Fibroblast of lung (primary cell): ENCODE measurements at regions not wholly inside any gene's neighbourhood (a gene's known extent, or its start where the extent isn't known, plus 50 kb on each side); places are given as distances from the start of the nearest gene placed in this dataset.

Experiments used
- EZH2 ChIP-seq: IDR thresholded peaks from 2 replicates; pipeline ENCODE4 v1.5.1; 2012; ENCODE audit warnings: low read length, control low read depth, mild to moderate bottlenecking; ENCODE audit errors: missing control alignments
- TF ChIP-seq, protein P1 (sequence below), 2 donors: IDR thresholded peaks in 1 of 2; conservative IDR thresholded peaks in 1 of 2; 1 replicate in 1 of 2; 2 replicates in 1 of 2; pipeline ENCODE4 v1.5.1; 2011 to 2012; ENCODE audit warnings: low read length in 2 of 2, control low read depth in 1 of 2, inconsistent platforms in 1 of 2, low read depth in 1 of 2, mild to moderate bottlenecking in 1 of 2

DNA sequence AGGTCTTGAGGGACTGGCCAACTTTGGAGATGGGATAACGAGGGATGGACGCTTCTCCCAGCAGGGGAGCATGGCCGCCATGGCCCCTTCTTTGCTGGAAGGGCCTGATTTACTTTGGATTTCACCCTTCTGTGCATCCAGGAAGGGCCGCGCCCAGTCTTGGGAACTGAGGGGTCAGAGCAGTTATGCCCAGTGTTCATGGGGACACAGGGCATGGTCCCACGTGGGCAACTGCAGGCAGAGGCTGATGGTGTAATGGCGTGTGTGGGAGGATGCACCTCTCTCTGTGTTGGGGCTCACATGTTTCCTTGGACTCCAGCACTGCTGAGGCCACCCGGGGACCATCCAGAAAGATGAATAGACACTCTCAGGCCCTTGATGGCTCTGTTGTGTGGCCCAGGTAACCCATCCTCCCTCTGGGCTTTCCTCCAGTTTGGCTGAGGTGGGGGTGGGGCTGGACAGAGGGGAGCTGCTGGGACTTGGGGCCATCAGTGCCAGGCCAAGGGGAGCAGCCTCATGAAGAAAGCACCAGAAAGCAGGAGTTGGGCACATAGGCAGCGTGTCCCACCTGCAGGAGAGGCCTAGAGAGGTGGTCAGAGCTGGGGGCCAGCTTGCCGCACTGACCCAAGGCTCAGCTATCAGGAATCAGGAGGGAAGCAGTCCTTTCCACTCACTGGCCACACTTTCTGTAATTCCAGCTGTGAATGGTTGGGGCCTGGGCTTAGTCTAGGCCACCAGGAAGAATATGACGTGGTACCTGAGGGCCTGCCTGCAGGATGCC is 1033.9 kb downstream of the TBC1D22A start:
- TF ChIP-seq, protein P1, sequence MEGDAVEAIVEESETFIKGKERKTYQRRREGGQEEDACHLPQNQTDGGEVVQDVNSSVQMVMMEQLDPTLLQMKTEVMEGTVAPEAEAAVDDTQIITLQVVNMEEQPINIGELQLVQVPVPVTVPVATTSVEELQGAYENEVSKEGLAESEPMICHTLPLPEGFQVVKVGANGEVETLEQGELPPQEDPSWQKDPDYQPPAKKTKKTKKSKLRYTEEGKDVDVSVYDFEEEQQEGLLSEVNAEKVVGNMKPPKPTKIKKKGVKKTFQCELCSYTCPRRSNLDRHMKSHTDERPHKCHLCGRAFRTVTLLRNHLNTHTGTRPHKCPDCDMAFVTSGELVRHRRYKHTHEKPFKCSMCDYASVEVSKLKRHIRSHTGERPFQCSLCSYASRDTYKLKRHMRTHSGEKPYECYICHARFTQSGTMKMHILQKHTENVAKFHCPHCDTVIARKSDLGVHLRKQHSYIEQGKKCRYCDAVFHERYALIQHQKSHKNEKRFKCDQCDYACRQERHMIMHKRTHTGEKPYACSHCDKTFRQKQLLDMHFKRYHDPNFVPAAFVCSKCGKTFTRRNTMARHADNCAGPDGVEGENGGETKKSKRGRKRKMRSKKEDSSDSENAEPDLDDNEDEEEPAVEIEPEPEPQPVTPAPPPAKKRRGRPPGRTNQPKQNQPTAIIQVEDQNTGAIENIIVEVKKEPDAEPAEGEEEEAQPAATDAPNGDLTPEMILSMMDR (conservative IDR thresholded peaks at IDR 0.05 in 1 of 2, IDR thresholded peaks at IDR 0.05 in 1 of 2; ENCODE audit: low read depth in 1 of 2, low read length in 2 of 2) = no peak
- no peak for TF ChIP-seq EZH2
